ENCODE measurements at regions not wholly inside any gene's neighbourhood (a gene's known extent, or its start where the extent isn't known, plus 50 kb on each side); places are given as distances from the start of the nearest gene placed in this dataset.

- no peak for DNase-seq (ENCODE audit: low read depth)
Measured at GRCh38 chr16:85403693-85404092, 209.4 kb upstream of the GSE1 start.

GRCh38 chr16:85412911-85413520 lies 200.1 kb upstream of the GSE1 start:
- DNase-seq (ENCODE audit: low read depth): no peak

GRCh38 chr16:85413691-85414663 lies 199.1 kb upstream of the GSE1 start:
- no peak for DNase-seq (ENCODE audit: low read depth)

GRCh38 chr16:85415196-85416090 lies 197.7 kb upstream of the GSE1 start:
- DNase-seq (ENCODE audit: low read depth): no peak

- DNase-seq (ENCODE audit: low read depth): no peak
Measured at GRCh38 chr16:85416228-85417109, 196.7 kb upstream of the GSE1 start.

- no peak for DNase-seq (ENCODE audit: low read depth)
Measured at GRCh38 chr16:85417156-85417860, 195.8 kb upstream of the GSE1 start.

- DNase-seq (ENCODE audit: low read depth): no peak
Measured at GRCh38 chr16:85418978-85419491, 194.1 kb upstream of the GSE1 start.

- no peak for DNase-seq (ENCODE audit: low read depth)
Measured at GRCh38 chr16:85419503-85420408, 193.4 kb upstream of the GSE1 start.

- no peak for DNase-seq (ENCODE audit: low read depth)
Measured at GRCh38 chr16:85420501-85421337, 192.4 kb upstream of the GSE1 start.

- DNase-seq (ENCODE audit: low read depth): no peak
Measured at GRCh38 chr16:85421338-85422195, 191.6 kb upstream of the GSE1 start.

- DNase-seq (ENCODE audit: low read depth): no peak
Measured at GRCh38 chr16:85422196-85422631, 190.9 kb upstream of the GSE1 start.

- DNase-seq (ENCODE audit: low read depth): no peak
Measured at GRCh38 chr16:85422632-85423550, 190.2 kb upstream of the GSE1 start.

- DNase-seq (ENCODE audit: low read depth): no peak
Measured at GRCh38 chr16:85423631-85424030, 189.5 kb upstream of the GSE1 start.

- no peak for DNase-seq (ENCODE audit: low read depth)
Measured at GRCh38 chr16:85424260-85425073, 188.7 kb upstream of the GSE1 start.

- no peak for DNase-seq (ENCODE audit: low read depth)
Measured at GRCh38 chr16:85425074-85425662, 188.0 kb upstream of the GSE1 start.

All from fibroblast of the conjunctiva (primary cell).